WTC11 (cell line): ENCODE measurements at regions not wholly inside any gene's neighbourhood (a gene's known extent, or its start where the extent isn't known, plus 50 kb on each side); places are given as distances from the start of the nearest gene placed in this dataset.

Experiments
- ETV6 ChIP-seq: sonication (generic); formaldehyde crosslinking; IDR thresholded peaks from 2 replicates; pipeline ENCODE4 v1.8.1; 2022; ENCODE audit warnings: mild to moderate bottlenecking, missing genetic modification reagents
- MXD4 ChIP-seq: fragments of 250-450 bp; sonication (Bioruptor Pico); IDR thresholded peaks from 2 replicates; pipeline ENCODE4 v1.8.0; 2021; ENCODE audit warnings: mild to moderate bottlenecking, moderate library complexity, borderline replicate concordance
- MYBL2 ChIP-seq: sonication (generic); formaldehyde crosslinking; IDR thresholded peaks from 2 replicates; pipeline ENCODE4 v1.8.1; 2023; ENCODE audit warnings: mild to moderate bottlenecking, moderate library complexity, missing genetic modification reagents
- SP1 ChIP-seq: sonication (generic); formaldehyde crosslinking; conservative IDR thresholded peaks from 2 replicates; pipeline ENCODE4 v1.8.1; 2022; ENCODE audit warnings: missing genetic modification reagents
- TF ChIP-seq, protein P1 (sequence below): fragments of 200-600 bp; IDR thresholded peaks from 2 replicates; pipeline ENCODE4 v1.8.0; 2022; ENCODE audit warnings: antibody characterized with exemption

DNA sequence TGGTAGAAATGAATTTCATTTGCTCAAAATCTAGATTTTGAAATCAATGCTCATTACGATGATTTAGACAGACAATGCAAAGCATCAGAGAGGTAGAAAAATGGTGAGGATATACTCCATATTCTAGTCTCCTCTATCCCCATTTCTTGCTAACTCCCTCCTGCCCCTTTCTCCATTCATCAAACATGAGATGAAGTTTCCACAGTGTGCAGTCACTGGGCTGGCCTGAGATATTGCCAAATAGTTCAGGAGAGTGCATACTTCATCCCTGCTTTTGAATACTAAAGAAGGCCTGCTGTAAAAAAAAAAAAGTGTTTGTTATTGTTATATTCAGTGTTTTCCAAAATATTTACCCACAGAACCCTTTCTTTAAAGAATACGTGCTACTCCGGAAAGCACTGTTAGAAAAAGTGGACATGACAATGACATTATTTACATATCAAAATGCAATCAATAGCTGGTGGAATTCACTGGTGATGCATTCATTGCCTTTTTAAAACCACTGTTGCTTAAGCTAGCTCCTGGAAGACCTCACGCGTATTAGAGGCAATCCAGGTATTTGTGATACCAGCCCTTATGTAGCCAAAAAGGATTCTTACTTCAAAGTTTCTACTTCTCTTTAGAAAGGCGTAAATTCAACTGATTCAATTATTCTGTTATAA, 247.6 kb upstream of the SOX2 start:
- no peak for TF ChIP-seq ETV6
- no peak for TF ChIP-seq MYBL2 (CRISPR knock-in tag)
- TF ChIP-seq, protein P1, sequence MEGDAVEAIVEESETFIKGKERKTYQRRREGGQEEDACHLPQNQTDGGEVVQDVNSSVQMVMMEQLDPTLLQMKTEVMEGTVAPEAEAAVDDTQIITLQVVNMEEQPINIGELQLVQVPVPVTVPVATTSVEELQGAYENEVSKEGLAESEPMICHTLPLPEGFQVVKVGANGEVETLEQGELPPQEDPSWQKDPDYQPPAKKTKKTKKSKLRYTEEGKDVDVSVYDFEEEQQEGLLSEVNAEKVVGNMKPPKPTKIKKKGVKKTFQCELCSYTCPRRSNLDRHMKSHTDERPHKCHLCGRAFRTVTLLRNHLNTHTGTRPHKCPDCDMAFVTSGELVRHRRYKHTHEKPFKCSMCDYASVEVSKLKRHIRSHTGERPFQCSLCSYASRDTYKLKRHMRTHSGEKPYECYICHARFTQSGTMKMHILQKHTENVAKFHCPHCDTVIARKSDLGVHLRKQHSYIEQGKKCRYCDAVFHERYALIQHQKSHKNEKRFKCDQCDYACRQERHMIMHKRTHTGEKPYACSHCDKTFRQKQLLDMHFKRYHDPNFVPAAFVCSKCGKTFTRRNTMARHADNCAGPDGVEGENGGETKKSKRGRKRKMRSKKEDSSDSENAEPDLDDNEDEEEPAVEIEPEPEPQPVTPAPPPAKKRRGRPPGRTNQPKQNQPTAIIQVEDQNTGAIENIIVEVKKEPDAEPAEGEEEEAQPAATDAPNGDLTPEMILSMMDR: no peak
- no peak for TF ChIP-seq SP1 (CRISPR knock-in tag)
- TF ChIP-seq MXD4: no peak
